BJ (cell line): ENCODE measurements at regions not wholly inside any gene's neighbourhood (a gene's known extent, or its start where the extent isn't known, plus 50 kb on each side); places are given as distances from the start of the nearest gene placed in this dataset.

Source experiments
- CTCF ChIA-PET: fragments of 350-600 bp; formaldehyde crosslinking; extraction: SDS; loops from one replicate; lab custom pipeline; 2021; ENCODE audit warnings: antibody characterized with exemption, inconsistent platforms; lab: Yijun Ruan, JAX
- POLR2A ChIA-PET: fragments of 300-600 bp; sonication (Branson Sonifier 250); formaldehyde crosslinking; extraction: SDS; loops from one replicate; lab custom pipeline; 2021; ENCODE audit warnings: antibody characterized with exemption; lab: Charles Lee
- DNase-seq: peaks from one replicate; pipeline ENCODE4 v3.0.0-alpha.2; 2011; ENCODE audit warnings: low read depth
- H3K27me3 ChIP-seq: 2 replicates; pipeline ENCODE4 v1.6.0; 2011; ENCODE audit warnings: low read length; ENCODE audit not compliant: control insufficient read depth, insufficient read depth
- H3K36me3 ChIP-seq: 2 replicates; pipeline ENCODE4 v1.5.1; 2011; ENCODE audit warnings: low read length; ENCODE audit not compliant: control insufficient read depth, insufficient read depth
- H3K4me3 ChIP-seq: 2 replicates; pipeline ENCODE4 v1.5.1; 2011; ENCODE audit warnings: low read depth, mild to moderate bottlenecking, control low read depth, low read length
- TF ChIP-seq, protein P1 (sequence below): IDR thresholded peaks from 2 replicates; pipeline ENCODE4 v1.5.1; 2011; ENCODE audit warnings: low read depth, mild to moderate bottlenecking, control low read depth, inconsistent platforms, low read length, moderate library complexity; ENCODE audit not compliant: insufficient read depth

DNA sequence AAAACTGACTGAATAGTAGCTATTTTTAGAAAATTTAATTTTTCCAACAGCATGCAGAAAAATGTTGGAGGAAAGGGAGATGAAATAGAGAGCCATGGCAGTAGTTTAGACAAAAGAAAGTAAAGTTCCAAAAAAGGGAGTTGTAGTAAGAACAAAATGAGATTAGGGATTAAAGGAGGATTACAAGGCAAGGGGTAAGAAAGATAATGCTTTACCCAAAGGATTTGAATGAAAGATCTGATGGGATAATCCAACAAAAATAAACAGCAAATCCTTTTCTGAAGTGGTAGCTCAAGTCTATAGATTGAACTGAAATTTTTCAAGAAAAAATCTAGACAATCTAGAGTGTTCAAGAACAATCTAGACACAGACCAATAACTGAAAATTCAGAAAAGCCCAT lies 644.3 kb upstream of the FSHR start:
- Histone ChIP-seq H3K4me3 (no peak overlapping the region), H3K36me3 (no peaks in the 10 kb centered on the region), H3K27me3 (no peaks in the 10 kb centered on the region)
- CTCF ChIA-PET: no interaction called here
- TF ChIP-seq, protein P1, sequence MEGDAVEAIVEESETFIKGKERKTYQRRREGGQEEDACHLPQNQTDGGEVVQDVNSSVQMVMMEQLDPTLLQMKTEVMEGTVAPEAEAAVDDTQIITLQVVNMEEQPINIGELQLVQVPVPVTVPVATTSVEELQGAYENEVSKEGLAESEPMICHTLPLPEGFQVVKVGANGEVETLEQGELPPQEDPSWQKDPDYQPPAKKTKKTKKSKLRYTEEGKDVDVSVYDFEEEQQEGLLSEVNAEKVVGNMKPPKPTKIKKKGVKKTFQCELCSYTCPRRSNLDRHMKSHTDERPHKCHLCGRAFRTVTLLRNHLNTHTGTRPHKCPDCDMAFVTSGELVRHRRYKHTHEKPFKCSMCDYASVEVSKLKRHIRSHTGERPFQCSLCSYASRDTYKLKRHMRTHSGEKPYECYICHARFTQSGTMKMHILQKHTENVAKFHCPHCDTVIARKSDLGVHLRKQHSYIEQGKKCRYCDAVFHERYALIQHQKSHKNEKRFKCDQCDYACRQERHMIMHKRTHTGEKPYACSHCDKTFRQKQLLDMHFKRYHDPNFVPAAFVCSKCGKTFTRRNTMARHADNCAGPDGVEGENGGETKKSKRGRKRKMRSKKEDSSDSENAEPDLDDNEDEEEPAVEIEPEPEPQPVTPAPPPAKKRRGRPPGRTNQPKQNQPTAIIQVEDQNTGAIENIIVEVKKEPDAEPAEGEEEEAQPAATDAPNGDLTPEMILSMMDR: no peak
- no peak for DNase-seq
- POLR2A ChIA-PET: no interaction called here

DNA sequence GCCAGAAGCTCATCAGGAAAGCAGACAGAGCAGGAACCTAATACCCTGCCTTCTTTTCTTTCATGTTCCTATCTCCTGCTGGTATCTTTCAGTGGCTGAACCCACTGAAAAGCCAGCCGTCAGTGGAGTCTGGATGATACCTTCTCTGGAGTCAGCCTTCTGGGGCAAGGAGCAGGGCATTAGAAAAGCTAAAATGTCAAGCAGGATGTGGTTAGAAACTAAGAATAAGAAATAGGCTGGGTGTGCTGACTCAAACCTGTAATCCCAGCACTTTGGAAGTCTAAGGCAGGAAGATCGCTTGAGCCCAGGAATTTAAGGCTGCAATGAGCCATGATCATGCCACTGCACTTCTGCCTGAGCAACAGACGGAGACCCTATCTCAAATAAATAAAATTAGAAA lies 642.0 kb upstream of the FSHR start:
- TF ChIP-seq, protein P1: no peak
- CTCF ChIA-PET: no interaction called here
- Histone ChIP-seq H3K27me3 (no peaks in the 10 kb centered on the region), H3K36me3 (no peaks in the 10 kb centered on the region), H3K4me3 (no peak overlapping the region)
- POLR2A ChIA-PET: no interaction called here
- DNase-seq: no peak

DNA sequence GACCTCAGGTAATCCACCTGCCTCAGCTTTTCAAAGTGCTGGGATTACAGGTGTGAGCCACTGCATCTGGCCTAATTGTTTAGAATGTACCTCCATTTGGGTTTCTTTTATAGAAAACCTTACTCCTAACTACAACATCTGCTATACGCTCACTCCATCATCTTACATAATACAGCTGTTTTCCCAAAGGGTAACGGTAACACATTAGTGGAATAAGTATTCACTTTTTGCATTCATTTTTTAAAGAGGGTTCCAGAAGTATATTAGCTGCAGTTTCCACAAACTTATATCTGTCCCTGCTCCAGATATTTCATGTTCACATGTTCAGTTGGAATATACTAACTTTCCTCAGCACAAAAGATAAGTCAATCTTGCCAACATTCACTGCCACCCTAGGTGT lies 640.1 kb upstream of the FSHR start:
- TF ChIP-seq, protein P1: no peak
- H3K36me3 ChIP-seq: no peaks in the 10 kb centered on the region
- no peak overlapping the region for H3K4me3 ChIP-seq
- CTCF ChIA-PET: no interaction called here
- no peaks in the 10 kb centered on the region for H3K27me3 ChIP-seq
- POLR2A ChIA-PET: no interaction called here
- DNase-seq: no peak

DNA sequence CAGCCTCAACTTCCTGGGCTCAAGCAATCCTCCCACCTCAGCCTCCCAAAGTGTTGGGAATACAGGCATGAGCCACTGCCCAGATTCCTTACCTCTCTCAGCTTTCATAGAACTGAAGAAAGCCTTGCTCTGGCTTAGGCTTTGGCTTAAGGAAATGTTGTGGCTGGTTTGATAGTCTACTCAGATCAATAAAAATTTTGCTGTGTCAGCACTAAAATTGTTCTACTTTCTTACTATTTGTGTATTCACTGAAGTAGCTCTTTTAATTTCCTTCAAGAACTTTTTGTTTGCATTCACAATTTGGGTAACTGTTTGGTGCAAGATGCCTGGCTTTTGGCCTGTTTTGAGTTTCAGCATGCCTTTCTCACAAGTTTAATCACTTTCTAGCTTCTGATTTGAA lies 634.0 kb upstream of the FSHR start:
- ChIA-PET POLR2A (no interaction called here), CTCF (no interaction called here)
- Histone ChIP-seq H3K4me3 (no peak overlapping the region), H3K36me3 (no peaks in the 10 kb centered on the region), H3K27me3 (no peaks in the 10 kb centered on the region)
- TF ChIP-seq, protein P1: no peak
- DNase-seq: no peak

DNA sequence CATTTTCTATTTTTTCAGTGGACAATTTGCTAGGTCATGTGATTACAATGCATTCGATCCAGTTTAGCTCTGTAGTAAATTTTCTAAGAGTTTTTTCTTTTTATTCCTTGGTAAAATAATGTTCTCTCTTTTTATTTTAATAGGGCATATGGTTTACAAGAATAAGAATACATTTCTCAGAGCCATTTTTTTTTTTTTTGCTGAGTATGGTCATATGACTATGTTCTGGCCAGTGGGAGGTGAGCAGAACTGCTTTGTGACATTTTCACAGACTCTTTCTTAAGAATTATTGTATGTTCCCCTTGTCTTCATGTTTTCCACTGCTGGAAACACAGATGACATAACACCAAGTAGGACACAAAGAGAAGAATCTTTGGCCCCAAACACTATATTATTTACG lies 626.6 kb upstream of the FSHR start:
- TF ChIP-seq, protein P1: no peak
- H3K4me3 ChIP-seq: no peak overlapping the region
- no peaks in the 10 kb centered on the region for H3K36me3 ChIP-seq
- POLR2A ChIA-PET: no interaction called here
- CTCF ChIA-PET: no interaction called here
- no peaks in the 10 kb centered on the region for H3K27me3 ChIP-seq
- no peak for DNase-seq
